ENCODE measurements at regions not wholly inside any gene's neighbourhood (a gene's known extent, or its start where the extent isn't known, plus 50 kb on each side); places are given as distances from the start of the nearest gene placed in this dataset.

- TF ChIP-seq, protein P1, sequence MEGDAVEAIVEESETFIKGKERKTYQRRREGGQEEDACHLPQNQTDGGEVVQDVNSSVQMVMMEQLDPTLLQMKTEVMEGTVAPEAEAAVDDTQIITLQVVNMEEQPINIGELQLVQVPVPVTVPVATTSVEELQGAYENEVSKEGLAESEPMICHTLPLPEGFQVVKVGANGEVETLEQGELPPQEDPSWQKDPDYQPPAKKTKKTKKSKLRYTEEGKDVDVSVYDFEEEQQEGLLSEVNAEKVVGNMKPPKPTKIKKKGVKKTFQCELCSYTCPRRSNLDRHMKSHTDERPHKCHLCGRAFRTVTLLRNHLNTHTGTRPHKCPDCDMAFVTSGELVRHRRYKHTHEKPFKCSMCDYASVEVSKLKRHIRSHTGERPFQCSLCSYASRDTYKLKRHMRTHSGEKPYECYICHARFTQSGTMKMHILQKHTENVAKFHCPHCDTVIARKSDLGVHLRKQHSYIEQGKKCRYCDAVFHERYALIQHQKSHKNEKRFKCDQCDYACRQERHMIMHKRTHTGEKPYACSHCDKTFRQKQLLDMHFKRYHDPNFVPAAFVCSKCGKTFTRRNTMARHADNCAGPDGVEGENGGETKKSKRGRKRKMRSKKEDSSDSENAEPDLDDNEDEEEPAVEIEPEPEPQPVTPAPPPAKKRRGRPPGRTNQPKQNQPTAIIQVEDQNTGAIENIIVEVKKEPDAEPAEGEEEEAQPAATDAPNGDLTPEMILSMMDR (IDR thresholded peaks at IDR 0.05; ENCODE audit: poor library complexity, severe bottlenecking) = no peak
- no peak overlapping the region for H3K27ac ChIP-seq (ENCODE audit: poor library complexity, severe bottlenecking)
- H3K9me3 ChIP-seq (ENCODE audit: severe bottlenecking) = no peaks in the 10 kb centered on the region
- no peaks in the 10 kb centered on the region for H3K36me3 ChIP-seq (ENCODE audit: low read depth)
- H3K4me3 ChIP-seq (ENCODE audit: severe bottlenecking) = no peak overlapping the region
- no peak for ATAC-seq (ENCODE audit: low read depth)
- H3K27me3 ChIP-seq (ENCODE audit: insufficient read depth, poor library complexity, severe bottlenecking) = no peaks in the 10 kb centered on the region
- H3K4me1 ChIP-seq (ENCODE audit: insufficient read depth, poor library complexity, severe bottlenecking) = no peaks in the 10 kb centered on the region
- no peak for DNase-seq (ENCODE audit: low spot score)
Measured at GRCh38 chr13:104357174-104357573, 1291.0 kb upstream of the SLC10A2 start.

DNA sequence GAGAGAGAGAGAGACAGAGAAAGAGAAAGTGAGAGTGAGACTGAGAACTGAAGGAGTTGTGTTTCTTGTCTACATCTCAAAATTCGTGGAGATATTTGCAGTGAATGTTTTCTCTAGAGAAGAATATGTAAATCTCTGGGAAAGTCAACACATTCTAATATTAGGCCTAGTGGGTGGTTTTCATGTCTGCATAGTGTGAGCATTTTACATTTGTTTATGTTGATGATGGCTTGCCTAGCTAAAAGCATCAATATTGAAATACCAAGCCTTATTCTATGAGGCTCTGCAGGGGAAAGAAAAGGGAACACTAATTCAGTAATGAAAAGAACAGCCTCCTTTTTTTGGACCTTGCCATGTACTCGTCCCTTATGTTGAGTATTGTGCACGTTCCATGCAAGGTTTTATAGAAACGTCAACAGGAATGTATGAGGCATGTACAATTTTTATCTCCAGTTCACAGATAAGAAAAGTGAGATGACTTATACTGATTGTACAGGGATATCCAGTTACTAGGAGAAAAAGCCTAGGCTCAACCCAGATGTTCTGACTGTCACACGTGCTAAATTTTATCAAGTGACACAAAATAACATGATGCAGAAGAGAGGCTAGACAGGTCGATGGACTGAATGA lies 1288.9 kb upstream of the SLC10A2 start:
- no peaks in the 10 kb centered on the region for H3K36me3 ChIP-seq (ENCODE audit: low read depth)
- no peak for ATAC-seq (ENCODE audit: low read depth)
- H3K27me3 ChIP-seq (ENCODE audit: insufficient read depth, poor library complexity, severe bottlenecking) = no peaks in the 10 kb centered on the region
- H3K27ac ChIP-seq (ENCODE audit: poor library complexity, severe bottlenecking) = no peak overlapping the region
- no peak overlapping the region for H3K4me3 ChIP-seq (ENCODE audit: severe bottlenecking)
- no peaks in the 10 kb centered on the region for H3K4me1 ChIP-seq (ENCODE audit: insufficient read depth, poor library complexity, severe bottlenecking)
- no peak for DNase-seq (ENCODE audit: low spot score)
- no peaks in the 10 kb centered on the region for H3K9me3 ChIP-seq (ENCODE audit: severe bottlenecking)
- TF ChIP-seq, protein P1 (IDR thresholded peaks at IDR 0.05; ENCODE audit: poor library complexity, severe bottlenecking) = no peak

DNA sequence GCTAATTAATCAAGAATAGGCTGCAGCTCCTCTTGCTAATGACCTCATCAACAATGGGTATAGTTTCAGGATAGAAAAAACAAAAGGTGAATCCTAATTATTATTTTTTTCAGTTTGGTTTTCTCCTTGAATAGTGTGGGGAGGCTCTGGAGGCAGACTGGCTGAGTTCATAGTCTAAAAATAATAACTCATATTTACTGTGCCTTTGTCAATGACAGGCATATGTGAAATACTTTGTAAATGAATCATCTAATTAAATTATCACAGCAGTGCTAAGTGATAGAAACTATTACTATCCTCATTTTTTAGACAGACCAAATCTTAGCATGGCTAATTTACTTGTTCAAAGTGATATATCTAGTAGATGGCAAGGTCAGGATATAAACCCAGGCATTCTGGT lies 1261.0 kb upstream of the SLC10A2 start:
- Histone ChIP-seq H3K27ac (ENCODE audit: poor library complexity, severe bottlenecking) (no peak overlapping the region), H3K27me3 (ENCODE audit: insufficient read depth, poor library complexity, severe bottlenecking) (no peaks in the 10 kb centered on the region), H3K4me1 (ENCODE audit: insufficient read depth, poor library complexity, severe bottlenecking) (peaks cover 6% of the 10 kb centered on the region), H3K9me3 (ENCODE audit: severe bottlenecking) (no peaks in the 10 kb centered on the region), H3K36me3 (ENCODE audit: low read depth) (no peaks in the 10 kb centered on the region), H3K4me3 (ENCODE audit: severe bottlenecking) (no peak overlapping the region)
- ATAC-seq (ENCODE audit: low read depth) (peak; percentile 66), DNase-seq (ENCODE audit: low spot score) (no peak)
- TF ChIP-seq, protein P1 (IDR thresholded peaks at IDR 0.05; ENCODE audit: poor library complexity, severe bottlenecking) = no peak

GRCh38 chr13:104326523-104326922 lies 1260.3 kb upstream of the SLC10A2 start:
- Histone ChIP-seq H3K4me1 (ENCODE audit: insufficient read depth, poor library complexity, severe bottlenecking) (peaks cover 6% of the 10 kb centered on the region), H3K36me3 (ENCODE audit: low read depth) (no peaks in the 10 kb centered on the region), H3K27ac (ENCODE audit: poor library complexity, severe bottlenecking) (no peak overlapping the region), H3K27me3 (ENCODE audit: insufficient read depth, poor library complexity, severe bottlenecking) (no peaks in the 10 kb centered on the region), H3K9me3 (ENCODE audit: severe bottlenecking) (no peaks in the 10 kb centered on the region), H3K4me3 (ENCODE audit: severe bottlenecking) (no peak overlapping the region)
- ATAC-seq (ENCODE audit: low read depth) (no peak), DNase-seq (ENCODE audit: low spot score) (no peak)
- TF ChIP-seq, protein P1 (IDR thresholded peaks at IDR 0.05; ENCODE audit: poor library complexity, severe bottlenecking) = no peak

DNA sequence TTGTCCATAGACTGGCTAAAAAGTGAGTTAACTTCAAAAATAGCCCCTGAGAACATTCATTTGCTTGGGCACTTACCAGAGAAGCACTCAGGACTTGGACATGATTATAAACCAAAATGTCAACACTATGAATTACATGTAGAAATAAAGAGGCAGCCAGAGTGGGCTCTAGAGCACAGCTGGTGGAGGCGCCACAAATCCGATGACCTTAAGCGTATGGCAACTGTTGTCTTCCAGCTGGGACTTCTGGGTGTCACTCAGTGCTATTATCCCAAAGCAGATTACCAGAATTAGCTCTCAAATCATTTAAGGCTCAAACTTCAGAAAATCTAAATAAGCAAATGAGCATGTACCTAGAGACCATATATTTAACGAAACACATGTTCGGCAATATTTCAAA lies 1255.5 kb upstream of the SLC10A2 start:
- Histone ChIP-seq H3K9me3 (ENCODE audit: severe bottlenecking) (no peaks in the 10 kb centered on the region), H3K27ac (ENCODE audit: poor library complexity, severe bottlenecking) (no peak overlapping the region), H3K27me3 (ENCODE audit: insufficient read depth, poor library complexity, severe bottlenecking) (peaks cover 2% of the 10 kb centered on the region), H3K4me1 (ENCODE audit: insufficient read depth, poor library complexity, severe bottlenecking) (peaks cover 4% of the 10 kb centered on the region), H3K36me3 (ENCODE audit: low read depth) (no peaks in the 10 kb centered on the region), H3K4me3 (ENCODE audit: severe bottlenecking) (no peak overlapping the region)
- TF ChIP-seq, protein P1 (IDR thresholded peaks at IDR 0.05; ENCODE audit: poor library complexity, severe bottlenecking) = no peak
- DNase-seq (ENCODE audit: low spot score) (no peak), ATAC-seq (ENCODE audit: low read depth) (no peak)

All from RWPE2 (cell line).